Neural progenitor cell (in vitro differentiated cells): ENCODE measurements at regions not wholly inside any gene's neighbourhood (a gene's known extent, or its start where the extent isn't known, plus 50 kb on each side); places are given as distances from the start of the nearest gene placed in this dataset.

Source experiments
- EZH2 ChIP-seq: fragments of 200-600 bp; sonication (generic); IDR thresholded peaks from 2 replicates; pipeline ENCODE4 v1.6.1; 2017; ENCODE audit warnings: antibody characterized with exemption, mild to moderate bottlenecking, moderate library complexity
- TF ChIP-seq, protein P1 (sequence below): fragments of 200-600 bp; sonication (generic); IDR thresholded peaks from 2 replicates; pipeline ENCODE4 v1.5.1; 2017; ENCODE audit warnings: antibody characterized with exemption, mild to moderate bottlenecking

GRCh38 chr21:19320291-19320690 lies 916.7 kb upstream of the TMPRSS15 start:
- TF ChIP-seq, protein P1, sequence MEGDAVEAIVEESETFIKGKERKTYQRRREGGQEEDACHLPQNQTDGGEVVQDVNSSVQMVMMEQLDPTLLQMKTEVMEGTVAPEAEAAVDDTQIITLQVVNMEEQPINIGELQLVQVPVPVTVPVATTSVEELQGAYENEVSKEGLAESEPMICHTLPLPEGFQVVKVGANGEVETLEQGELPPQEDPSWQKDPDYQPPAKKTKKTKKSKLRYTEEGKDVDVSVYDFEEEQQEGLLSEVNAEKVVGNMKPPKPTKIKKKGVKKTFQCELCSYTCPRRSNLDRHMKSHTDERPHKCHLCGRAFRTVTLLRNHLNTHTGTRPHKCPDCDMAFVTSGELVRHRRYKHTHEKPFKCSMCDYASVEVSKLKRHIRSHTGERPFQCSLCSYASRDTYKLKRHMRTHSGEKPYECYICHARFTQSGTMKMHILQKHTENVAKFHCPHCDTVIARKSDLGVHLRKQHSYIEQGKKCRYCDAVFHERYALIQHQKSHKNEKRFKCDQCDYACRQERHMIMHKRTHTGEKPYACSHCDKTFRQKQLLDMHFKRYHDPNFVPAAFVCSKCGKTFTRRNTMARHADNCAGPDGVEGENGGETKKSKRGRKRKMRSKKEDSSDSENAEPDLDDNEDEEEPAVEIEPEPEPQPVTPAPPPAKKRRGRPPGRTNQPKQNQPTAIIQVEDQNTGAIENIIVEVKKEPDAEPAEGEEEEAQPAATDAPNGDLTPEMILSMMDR = no peak
- no peak for TF ChIP-seq EZH2
